Stomach (tissue), 8 donors: ENCODE measurements at regions not wholly inside any gene's neighbourhood (a gene's known extent, or its start where the extent isn't known, plus 50 kb on each side); places are given as distances from the start of the nearest gene placed in this dataset.

ENCODE experiments used
- DNase-seq, 2 donors: peaks; one replicate each; pipeline versions ENCODE4 v3.0.0 to v3.0.0-alpha.2; 2013 to 2019
- H3K27ac ChIP-seq, 5 donors: fragments of 200-600 bp in 4 of 5; sonication (generic) in 4 of 5; one replicate each; pipeline ENCODE4 v1.5.1; 2013 to 2019; ENCODE audit warnings: mild to moderate bottlenecking in 1 of 5, moderate library complexity in 1 of 5
- H3K27me3 ChIP-seq, 3 donors: fragments of 200-600 bp; sonication (generic); one replicate each; pipeline ENCODE4 v1.5.1; 2017 to 2019; ENCODE audit warnings: mixed run types in 1 of 3
- H3K36me3 ChIP-seq, 4 donors: fragments of 200-600 bp; sonication (generic); 1 replicate in 3 of 4; 2 replicates in 1 of 4; pipeline ENCODE4 v1.5.1; 2016 to 2019
- H3K4me1 ChIP-seq, 4 donors: fragments of 200-600 bp; sonication (generic); one replicate each; pipeline ENCODE4 v1.5.1; 2016 to 2019
- H3K4me3 ChIP-seq, 4 donors: fragments of 200-600 bp; sonication (generic) in 3 of 4; one replicate each; pipeline ENCODE4 v1.5.1; 2016 to 2019; ENCODE audit warnings: mild to moderate bottlenecking in 1 of 4
- H3K9me3 ChIP-seq, 4 donors: fragments of 200-600 bp; sonication (generic); one replicate each; pipeline ENCODE4 v1.5.1; 2016 to 2019
- EP300 ChIP-seq: sonication (generic); formaldehyde crosslinking; IDR thresholded peaks from one replicate; pipeline ENCODE4 v1.6.1; 2017; ENCODE audit warnings: antibody characterized with exemption
- POLR2A ChIP-seq, 4 donors: fragments of 450-650 bp; IDR thresholded peaks; one replicate each; pipeline ENCODE4 v1.6.1; 2016; ENCODE audit warnings: antibody characterized with exemption in 4 of 4, control low read depth in 2 of 4, mild to moderate bottlenecking in 1 of 4, moderate library complexity in 1 of 4
- POLR2AphosphoS5 ChIP-seq, 3 donors: sonication (generic); formaldehyde crosslinking; IDR thresholded peaks; one replicate each; pipeline ENCODE4 v1.6.1; 2016; ENCODE audit warnings: antibody characterized with exemption in 3 of 3
- WGBS, 5 donors: extraction: QIAGEN DNeasy Blood & Tissue Kit in 3 of 5; methylation state at CpG; one replicate each; pipeline versions ENCODE4 v1.1.5 to v1.1.7; 2013 to 2018; 5-methylcytosine and 5-hydroxymethylcytosine counted together
- intact Hi-C: fragments of 100-400 bp; cut with DNase I; formaldehyde crosslinking; loops from one replicate; pipeline ENCODE4 v1.15.1; 2023; ENCODE audit warnings: low total_unique reads
- TF ChIP-seq, protein P1 (sequence below), 7 experiments: fragments of 450-650 bp in 4 of 7; fragments of 200-600 bp in 3 of 7; sonication (generic) in 3 of 7; IDR thresholded peaks; one replicate each; pipeline ENCODE4 v1.5.1; 2016 to 2019; ENCODE audit warnings: antibody characterized with exemption in 7 of 7, control low read depth in 2 of 7, mild to moderate bottlenecking in 1 of 7
- donor health status: healthy with polysubstance abuse.
- donor health status: Bipolar disorder and iron deficiency.
- donor health status: healthy.

DNA sequence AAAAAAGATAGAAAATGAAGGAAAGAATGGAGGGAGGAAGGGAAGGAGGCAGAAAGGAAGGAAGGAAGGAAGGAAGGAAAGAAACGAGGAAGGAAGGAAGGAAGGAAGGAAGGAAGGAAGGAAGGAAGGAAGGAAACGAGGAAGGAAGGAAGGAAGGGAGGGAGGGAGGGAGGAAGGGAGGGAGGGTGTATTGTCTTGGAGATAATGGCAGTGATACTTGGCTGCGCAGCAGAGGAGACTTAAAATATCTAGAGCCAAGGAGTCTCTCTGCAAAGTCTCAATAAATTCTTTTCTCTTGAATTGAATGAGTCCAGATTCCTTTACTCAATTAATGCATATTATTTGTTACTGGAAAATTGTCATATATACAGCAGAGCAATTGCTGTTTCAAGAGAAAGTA is 1059.7 kb downstream of the ZPLD1 start:
- intact Hi-C loops = no loop called here
- Histone ChIP-seq H3K36me3 (no peaks in the 10 kb centered on the region), H3K9me3 (no peaks in the 10 kb centered on the region), H3K27me3 (no peaks in the 10 kb centered on the region), H3K27ac (no peak overlapping the region), H3K4me1 (no peaks in the 10 kb centered on the region), H3K4me3 (no peak overlapping the region)
- DNase-seq = no peak
- TF ChIP-seq POLR2A (IDR thresholded peaks at IDR 0.05) = no peak
- TF ChIP-seq, protein P1, sequence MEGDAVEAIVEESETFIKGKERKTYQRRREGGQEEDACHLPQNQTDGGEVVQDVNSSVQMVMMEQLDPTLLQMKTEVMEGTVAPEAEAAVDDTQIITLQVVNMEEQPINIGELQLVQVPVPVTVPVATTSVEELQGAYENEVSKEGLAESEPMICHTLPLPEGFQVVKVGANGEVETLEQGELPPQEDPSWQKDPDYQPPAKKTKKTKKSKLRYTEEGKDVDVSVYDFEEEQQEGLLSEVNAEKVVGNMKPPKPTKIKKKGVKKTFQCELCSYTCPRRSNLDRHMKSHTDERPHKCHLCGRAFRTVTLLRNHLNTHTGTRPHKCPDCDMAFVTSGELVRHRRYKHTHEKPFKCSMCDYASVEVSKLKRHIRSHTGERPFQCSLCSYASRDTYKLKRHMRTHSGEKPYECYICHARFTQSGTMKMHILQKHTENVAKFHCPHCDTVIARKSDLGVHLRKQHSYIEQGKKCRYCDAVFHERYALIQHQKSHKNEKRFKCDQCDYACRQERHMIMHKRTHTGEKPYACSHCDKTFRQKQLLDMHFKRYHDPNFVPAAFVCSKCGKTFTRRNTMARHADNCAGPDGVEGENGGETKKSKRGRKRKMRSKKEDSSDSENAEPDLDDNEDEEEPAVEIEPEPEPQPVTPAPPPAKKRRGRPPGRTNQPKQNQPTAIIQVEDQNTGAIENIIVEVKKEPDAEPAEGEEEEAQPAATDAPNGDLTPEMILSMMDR (IDR thresholded peaks at IDR 0.05) = no peak
- TF ChIP-seq EP300 = no peak
- no peak for TF ChIP-seq POLR2AphosphoS5 (IDR thresholded peaks at IDR 0.05)
- 38 to 52% (median 49%) methylated on average over 3 of the region's 3 CpGs for WGBS, 5 donors

DNA sequence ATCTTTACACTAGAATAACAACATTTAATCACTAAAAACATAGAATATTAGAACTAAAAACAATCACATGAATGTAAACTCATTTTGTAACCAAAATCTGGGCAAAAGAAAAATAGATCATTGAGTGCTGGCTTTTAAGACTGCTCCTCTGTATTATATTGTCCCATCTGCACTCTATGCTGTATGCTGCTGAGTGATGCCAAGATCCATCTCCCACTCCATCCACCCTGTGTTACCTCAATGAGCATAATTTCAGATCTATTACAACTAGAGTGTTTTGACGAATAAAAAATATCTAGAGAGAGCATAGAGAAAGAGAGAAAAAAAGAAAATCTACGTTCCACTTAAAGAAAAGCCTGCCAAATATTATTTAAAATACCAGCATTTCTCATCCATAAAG is 1060.4 kb downstream of the ZPLD1 start:
- DNase-seq = no peak
- Histone ChIP-seq H3K4me1 (no peaks in the 10 kb centered on the region), H3K9me3 (no peaks in the 10 kb centered on the region), H3K27me3 (no peaks in the 10 kb centered on the region), H3K36me3 (no peaks in the 10 kb centered on the region), H3K27ac (no peak overlapping the region), H3K4me3 (no peak overlapping the region)
- intact Hi-C loops = no loop called here
- WGBS, 5 donors = 69 to 85% (median 78%) methylated on average over 2 of the region's 2 CpGs
- TF ChIP-seq EP300 = no peak
- no peak for TF ChIP-seq POLR2AphosphoS5 (IDR thresholded peaks at IDR 0.05)
- no peak for TF ChIP-seq POLR2A (IDR thresholded peaks at IDR 0.05)
- TF ChIP-seq, protein P1 (IDR thresholded peaks at IDR 0.05) = no peak

DNA sequence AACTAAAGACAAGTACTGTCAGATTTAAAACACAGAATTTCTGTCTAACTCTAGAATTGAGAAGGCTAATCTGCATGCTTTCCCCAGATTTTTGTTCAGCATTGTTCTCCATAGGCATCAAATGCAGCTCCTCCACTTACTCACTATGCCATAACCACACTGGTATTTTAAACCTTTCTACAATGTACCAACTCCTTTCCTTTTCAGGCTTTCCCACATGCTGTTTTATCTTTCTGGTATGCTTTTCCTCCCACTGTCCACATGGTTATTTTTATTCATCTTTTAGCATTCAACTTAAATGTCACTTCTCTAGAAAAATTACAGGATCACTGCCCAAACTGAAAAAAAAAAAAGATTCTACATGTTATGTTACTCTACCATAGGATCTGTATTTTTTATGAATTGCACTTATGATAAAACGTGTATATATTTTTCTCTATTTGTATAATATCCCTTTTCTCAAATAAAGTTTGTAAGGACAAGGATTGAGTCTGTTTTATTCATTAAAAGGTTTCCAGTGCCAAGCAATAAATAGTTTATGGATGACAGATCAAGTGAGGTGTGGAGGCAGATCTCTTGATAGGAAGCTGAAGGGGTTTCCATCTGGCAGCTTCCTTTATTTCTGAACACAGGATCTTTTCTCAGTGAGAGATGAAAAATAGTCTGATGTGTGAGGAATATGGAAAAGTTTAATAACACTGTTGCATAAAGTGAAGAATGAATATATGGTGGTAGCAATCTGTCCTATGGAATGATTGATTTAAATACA is 1064.5 kb downstream of the ZPLD1 start:
- DNase-seq = no peak
- intact Hi-C loops = no loop called here
- Histone ChIP-seq H3K27ac (no peak overlapping the region), H3K36me3 (no peaks in the 10 kb centered on the region), H3K27me3 (no peaks in the 10 kb centered on the region), H3K4me3 (no peak overlapping the region), H3K4me1 (no peaks in the 10 kb centered on the region), H3K9me3 (no peaks in the 10 kb centered on the region)
- 38 to 61% (median 49%) methylated on average over 1 of the region's 1 CpG for WGBS, 5 donors
- no peak for TF ChIP-seq POLR2AphosphoS5 (IDR thresholded peaks at IDR 0.05)
- TF ChIP-seq, protein P1 (IDR thresholded peaks at IDR 0.05) = no peak
- TF ChIP-seq POLR2A (IDR thresholded peaks at IDR 0.05) = no peak
- no peak for TF ChIP-seq EP300

DNA sequence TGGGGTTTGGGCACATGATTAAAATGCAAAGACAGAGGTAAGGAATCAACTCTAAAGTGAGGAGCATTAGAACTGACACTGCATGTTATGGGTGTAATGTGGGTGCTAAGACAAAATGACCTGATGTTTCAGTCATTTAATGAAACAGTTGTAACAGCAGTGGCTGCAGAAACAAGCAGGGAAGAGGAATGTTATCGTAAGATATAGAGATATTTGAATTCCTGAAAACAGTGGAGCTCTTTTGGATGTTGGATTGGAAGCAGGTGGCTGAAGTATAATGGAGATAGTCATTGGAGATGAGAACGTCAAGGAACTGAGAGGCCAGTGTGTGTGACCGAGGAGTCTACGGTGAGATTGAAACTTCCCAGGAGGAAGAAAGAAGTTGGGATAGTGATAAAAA is 1065.2 kb downstream of the ZPLD1 start:
- H3K9me3 ChIP-seq = no peaks in the 10 kb centered on the region
- no peaks in the 10 kb centered on the region for H3K36me3 ChIP-seq
- WGBS, 5 donors = 82 to 90% (median 85%) methylated on average over 4 of the region's 4 CpGs
- intact Hi-C loops = no loop called here
- no peaks in the 10 kb centered on the region for H3K27me3 ChIP-seq
- DNase-seq = no peak
- no peaks in the 10 kb centered on the region for H3K4me1 ChIP-seq
- no peak overlapping the region for H3K27ac ChIP-seq
- no peak for TF ChIP-seq POLR2AphosphoS5 (IDR thresholded peaks at IDR 0.05)
- TF ChIP-seq EP300 = no peak
- TF ChIP-seq, protein P1 (IDR thresholded peaks at IDR 0.05) = no peak
- TF ChIP-seq POLR2A (IDR thresholded peaks at IDR 0.05) = no peak
- H3K4me3 ChIP-seq = no peak overlapping the region
